ENCODE measurements at regions not wholly inside any gene's neighbourhood (a gene's known extent, or its start where the extent isn't known, plus 50 kb on each side); places are given as distances from the start of the nearest gene placed in this dataset.

DNA sequence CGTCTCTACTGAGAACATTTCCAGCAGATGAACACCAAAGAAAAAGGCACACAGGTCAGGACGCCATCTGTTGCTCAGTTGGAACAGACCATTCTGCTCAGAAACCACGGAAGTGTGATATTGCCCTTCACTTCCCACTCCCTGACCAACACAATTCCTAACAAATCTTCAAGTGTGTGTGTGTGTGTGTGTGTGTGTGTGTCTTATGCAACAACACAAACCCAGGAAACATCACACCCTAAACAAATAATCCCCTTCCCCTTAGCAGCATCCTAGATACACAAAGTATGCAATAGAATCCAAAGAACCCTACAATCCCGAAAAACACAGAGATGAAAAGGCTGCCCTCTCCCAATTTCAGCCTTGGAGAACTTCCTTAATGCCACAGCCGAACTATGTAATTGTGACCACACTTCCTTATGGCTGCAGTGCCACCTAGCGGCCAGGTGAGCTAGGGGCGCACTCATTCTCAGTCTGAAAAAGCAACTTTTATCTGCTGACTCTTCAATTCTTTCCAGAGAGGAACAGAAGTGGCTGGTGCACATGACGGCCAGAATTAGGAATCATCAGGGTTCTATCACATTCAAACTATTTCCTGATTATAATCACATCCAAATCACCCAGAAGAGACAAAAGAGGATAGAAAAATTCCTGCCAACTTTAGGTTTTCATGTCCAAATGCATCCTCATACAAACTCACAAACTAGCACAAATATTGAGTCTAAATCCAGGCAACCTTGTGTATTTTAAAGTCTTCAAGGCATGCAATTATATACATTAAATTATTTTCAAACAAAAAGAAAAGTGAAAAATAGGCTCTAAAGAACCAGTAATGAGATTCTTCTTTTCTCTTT lies 164.9 kb downstream of the DHX15 start:
- in situ Hi-C loops (cut with MboI; ENCODE audit: low sequenced_read_pairs): no loop called here

DNA sequence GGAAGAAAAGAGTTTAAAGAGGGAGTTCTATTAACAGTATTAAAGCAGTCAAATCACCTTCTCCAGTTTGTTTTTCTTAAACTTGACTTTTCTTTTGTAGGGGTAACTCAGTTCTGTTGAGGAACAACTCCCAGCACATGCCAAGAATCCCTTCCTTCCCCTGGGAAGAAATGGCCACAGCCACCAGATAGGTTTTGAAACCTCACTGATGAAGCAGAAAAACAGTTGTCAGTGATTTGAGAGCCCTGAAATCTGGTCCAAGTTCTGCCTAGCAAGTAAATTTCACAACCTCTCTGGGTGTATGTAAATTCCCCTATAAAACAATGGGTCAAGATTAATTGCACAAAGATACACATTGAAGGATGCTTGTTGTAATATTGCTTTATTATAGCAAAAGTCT lies 167.1 kb downstream of the DHX15 start:
- in situ Hi-C loops (cut with MboI; ENCODE audit: low sequenced_read_pairs): no loop called here

DNA sequence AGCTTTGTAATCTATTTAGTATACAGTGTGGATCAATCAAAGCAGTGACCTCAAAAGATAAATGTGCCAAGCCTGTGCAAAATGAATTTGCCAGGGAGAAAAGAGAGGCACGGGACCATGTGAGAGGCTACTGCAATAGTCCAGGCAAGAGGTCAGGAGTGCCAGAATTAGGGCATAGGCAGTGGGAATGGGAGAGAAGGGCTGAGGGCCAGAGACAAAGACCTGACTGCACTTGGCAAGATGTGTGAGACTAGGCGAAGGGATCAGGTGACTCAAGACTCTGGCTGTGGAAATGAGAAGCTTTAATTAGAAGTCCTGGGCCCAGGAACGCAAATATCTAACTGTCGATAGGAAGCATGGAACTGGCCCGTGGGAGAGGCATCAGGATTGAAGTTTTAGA lies 168.1 kb downstream of the DHX15 start:
- in situ Hi-C loops (cut with MboI; ENCODE audit: low sequenced_read_pairs): no loop called here

DNA sequence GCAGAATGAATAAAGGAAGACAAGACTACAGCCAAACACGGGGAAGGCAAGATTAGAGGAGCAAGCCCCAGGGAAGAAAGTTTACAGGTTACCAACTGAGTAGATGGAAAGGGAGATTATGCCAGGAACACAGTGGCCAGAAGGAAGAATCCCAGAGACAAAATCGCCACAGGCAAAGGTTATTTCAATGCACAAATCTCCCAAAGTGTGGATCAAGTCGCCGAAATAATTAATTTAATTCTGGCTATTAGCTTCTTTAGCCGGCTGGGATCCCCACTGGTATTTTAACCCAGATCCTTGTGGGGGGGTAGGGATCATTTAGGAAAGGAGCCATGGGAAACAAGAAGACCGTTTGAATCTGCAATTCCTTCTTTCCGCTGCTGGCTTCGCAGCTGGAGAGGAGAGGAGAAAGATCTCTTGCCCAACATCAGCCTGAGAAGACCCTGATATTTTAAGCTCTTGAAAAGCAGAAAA lies 171.0 kb downstream of the DHX15 start:
- in situ Hi-C loops (cut with MboI; ENCODE audit: low sequenced_read_pairs): no loop called here

DNA sequence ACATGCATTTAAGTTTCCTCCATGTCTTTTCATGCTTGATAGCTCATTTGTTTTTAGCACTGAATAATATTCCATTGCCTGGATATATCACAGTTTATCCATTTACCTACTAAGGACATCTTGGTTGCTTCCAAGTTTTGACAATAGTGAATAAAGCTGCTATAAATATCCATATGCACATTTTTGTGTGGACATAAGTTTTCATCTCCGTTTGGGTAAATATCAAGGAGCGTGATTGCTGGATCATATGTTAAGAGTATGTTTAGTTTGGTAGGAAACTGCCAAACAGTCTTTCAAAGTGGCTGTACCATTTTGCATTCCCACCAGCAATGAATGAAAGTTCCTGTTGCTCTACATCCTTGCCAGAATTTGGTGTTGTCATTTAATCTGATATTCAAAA lies 172.5 kb downstream of the DHX15 start:
- in situ Hi-C loops (cut with MboI; ENCODE audit: low sequenced_read_pairs): no loop called here

DNA sequence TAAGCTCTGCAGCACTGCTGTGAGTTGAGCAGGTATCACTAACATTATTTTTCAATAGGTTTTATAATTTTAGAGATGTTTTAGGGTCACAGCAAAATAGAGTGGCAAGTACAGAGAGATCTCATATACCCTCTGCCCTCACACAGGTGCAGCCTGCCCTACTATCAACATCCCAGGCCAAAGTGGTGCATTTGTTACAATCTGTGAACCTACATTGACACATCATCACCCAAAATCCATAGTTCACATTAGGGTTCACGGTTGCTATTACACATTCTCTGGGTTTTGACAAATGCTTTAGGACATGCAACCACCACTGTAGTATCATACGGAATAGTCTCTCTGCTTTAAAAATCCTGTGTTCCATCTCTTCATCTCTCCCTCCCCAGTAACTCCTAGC lies 173.1 kb downstream of the DHX15 start:
- in situ Hi-C loops (cut with MboI; ENCODE audit: low sequenced_read_pairs): no loop called here

DNA sequence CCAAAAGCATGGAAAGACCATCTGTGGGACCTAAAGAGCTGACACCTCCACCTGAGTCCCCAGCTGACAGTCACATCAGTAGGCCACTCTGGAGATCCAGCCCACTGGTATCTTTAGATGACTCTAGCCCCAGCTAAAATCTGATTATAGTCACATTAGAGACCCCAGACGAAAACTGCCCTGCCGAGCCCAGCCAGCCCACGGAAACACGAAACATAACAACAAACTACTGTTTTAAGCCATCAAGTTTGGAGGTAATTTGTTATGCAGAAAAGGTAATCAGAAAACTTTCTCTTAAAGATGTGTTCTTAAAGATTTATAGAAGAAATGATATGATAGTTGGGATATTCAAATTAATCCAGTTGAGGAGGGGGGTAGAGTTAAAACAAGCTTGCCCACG lies 175.7 kb downstream of the DHX15 start:
- in situ Hi-C loops (cut with MboI; ENCODE audit: low sequenced_read_pairs): no loop called here

DNA sequence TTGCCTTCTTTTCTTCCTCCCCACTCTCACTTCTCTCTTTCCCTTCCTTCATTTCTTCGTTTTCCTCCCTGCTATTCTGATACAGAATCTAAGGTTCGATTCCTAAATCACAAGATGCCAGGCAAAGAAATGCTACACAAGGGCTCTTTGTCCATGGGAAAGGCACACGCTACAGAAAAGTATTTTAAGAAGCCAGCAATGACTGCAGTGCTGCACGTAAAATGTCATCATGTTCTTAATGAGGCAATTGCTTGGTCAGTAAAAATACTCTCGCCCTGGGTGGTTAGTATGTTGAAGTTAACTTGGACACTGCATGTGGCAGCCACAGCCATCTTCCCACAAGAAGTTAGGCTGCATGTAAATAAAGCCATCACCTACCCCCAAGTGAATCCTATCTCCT lies 178.4 kb downstream of the DHX15 start:
- in situ Hi-C loops (cut with MboI; ENCODE audit: low sequenced_read_pairs): no loop called here

DNA sequence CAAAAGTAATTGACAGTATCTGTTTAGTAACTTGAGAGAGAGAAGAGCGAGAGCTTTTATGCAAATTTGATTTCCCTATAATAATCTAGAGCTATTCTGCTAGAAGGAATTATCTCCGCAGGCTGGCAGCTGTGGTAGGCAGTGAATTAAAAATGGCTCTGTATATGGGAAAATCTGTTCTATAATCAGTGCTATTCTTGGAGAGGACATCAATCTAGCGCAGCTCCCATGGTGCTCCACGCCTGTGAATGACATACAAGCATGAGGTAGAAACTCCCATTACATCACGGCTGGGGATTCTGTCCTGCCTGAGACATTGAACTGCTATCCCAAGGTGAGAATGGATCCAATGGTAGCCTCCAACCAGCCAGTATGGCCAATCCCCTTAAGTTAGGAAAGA lies 179.0 kb downstream of the DHX15 start:
- in situ Hi-C loops (cut with MboI; ENCODE audit: low sequenced_read_pairs): no loop called here

DNA sequence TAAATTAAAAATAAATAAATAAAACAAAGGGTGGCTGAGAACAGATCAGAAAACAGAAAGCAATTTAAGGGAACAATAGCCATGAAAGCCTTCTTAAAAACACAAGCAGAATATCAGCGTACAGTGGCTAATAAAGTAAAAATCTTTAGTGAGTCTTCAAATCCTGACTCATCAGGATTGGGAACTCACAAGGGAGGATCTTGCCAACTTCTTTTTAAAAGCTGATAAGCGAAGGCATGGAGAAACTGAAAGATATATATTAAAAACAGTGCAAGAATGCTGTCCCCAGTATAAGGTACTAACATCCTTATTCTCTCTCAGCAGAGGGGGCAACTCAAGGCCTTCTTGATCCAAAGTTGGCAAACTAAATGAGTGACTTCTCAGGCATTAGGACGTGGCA lies 180.1 kb downstream of the DHX15 start:
- in situ Hi-C loops (cut with MboI; ENCODE audit: low sequenced_read_pairs): no loop called here

DNA sequence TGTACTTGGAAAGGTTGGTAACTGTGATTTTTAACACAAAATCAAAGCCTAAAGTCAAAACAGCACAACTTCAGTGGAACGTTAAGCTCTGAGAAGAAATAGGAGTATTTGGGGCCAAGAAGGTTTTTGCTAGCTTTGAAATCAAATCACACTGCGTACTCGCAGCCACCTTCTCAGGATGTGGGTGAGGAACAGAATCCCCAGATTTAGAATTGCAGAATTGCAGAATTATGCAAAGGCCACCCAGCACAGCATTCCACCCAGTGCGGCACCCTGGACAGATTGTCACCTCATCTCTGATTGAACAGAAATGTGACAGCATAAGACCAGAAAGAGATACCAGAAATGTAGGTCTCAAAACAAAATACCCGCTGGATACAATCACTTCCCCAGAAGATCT lies 181.1 kb downstream of the DHX15 start:
- in situ Hi-C loops (cut with MboI; ENCODE audit: low sequenced_read_pairs): no loop called here

DNA sequence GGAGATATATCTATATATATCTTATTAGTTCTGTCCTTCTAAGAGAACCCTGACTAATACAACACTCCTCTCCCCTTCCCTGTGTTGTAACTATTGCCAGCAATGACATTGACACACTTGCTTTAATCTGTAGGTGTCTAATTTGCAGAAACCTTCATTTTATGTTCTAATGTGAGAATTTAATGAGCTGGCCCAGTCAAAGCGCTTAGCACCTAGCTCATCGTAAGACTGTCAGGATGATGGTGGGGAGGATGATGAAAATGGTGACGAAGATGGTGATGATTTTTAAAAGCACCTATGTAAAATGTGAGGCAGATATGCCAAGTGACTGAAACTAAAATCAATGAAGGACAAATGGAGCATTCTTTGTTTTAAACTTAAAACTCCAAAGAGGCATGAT lies 183.8 kb downstream of the DHX15 start:
- in situ Hi-C loops (cut with MboI; ENCODE audit: low sequenced_read_pairs): no loop called here

DNA sequence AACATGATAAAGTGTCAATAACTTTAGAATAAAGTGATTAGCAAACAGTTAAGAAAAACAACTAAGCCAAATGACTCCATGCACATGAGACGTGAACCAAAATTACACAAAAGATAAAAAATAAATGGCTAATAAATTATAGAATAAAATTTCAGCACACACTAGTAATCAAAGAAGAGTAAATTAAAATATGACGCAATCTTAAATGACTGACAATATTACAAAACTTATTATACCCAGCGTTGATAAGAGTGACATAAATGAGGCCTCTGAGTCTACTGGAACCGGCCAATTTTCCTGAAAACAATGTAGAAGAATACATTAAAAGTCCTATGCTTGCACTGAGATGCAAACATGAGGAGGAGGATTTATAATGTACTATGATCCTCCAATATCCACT lies 187.4 kb downstream of the DHX15 start:
- in situ Hi-C loops (cut with MboI; ENCODE audit: low sequenced_read_pairs): no loop called here

DNA sequence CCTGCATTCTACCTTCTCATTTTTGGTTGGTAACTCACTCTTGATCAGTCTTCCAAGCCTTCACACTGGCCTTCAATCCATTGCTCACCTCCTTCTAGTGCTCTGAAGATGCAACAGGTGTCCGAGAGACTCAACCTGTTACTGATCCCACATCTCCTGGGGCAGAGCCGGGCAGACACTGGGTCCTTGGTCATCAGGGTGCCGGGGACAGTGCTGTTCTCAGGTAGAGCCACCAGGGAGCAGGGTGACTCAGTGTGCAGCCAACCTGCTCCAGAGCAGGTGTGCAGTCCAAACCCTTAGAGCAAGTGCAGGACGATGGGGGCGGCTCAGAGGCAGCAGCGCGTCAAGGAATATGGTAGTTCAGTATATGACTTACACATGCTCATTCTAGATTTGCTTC lies 188.4 kb downstream of the DHX15 start:
- in situ Hi-C loops (cut with MboI; ENCODE audit: low sequenced_read_pairs): no loop called here

DNA sequence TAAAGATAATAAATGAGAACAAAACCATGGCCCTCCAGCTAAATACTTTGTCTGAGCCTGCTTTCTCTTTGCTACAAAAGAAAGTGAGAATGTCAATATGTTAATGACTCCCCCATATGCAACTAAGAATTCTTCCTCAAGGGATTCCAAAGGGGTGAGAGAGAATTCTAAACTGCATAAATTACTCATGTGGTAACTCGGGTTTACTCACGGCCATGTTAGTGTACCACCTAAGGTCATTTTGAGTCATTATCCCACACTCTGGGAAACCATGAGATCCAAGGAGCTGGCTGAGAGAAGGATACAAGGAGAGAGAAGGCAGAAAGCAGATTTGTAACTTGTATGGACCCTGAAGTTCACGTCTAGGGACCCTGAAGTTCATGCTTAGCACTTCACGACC lies 190.3 kb downstream of the DHX15 start:
- in situ Hi-C loops (cut with MboI; ENCODE audit: low sequenced_read_pairs): no loop called here

DNA sequence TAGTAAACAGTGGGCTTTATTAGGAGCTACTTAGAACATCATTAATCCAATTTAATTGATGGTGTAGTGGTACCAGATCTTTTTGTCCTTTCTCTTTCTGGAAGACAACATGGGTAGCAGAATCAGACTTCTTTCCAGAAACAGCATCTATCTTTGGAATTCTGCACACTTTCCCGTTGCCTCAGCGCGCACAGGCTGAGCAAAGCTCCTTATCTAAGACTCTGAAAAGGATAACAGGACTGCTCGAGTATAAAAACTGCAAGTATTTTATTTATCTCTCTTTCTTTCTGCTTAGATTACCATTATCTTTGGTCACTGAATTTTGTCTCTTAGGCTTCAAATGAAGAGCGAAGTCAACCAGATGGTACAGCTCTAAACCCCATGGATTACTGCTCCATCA lies 191.7 kb downstream of the DHX15 start:
- in situ Hi-C loops (cut with MboI; ENCODE audit: low sequenced_read_pairs): no loop called here

DNA sequence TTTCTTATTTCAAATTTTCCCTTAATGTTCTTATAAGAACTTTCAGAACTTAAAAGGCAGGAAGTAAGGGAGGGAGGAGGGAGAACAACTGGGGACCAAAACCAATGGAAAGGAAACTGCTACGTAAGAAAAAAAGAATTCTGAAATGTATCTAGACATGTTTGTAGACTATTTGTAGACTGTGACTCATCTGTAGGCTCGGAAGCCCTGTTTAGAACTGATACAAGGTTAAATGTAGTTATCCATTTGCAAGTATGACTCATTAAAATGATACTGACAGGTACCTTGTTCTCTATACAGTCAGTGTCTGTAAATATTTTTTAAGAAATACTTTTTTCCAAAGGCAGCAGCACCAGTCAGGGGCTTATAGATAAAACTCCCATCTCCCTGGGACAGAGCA lies 202.0 kb downstream of the DHX15 start:
- in situ Hi-C loops (cut with MboI; ENCODE audit: low sequenced_read_pairs): no loop called here

DNA sequence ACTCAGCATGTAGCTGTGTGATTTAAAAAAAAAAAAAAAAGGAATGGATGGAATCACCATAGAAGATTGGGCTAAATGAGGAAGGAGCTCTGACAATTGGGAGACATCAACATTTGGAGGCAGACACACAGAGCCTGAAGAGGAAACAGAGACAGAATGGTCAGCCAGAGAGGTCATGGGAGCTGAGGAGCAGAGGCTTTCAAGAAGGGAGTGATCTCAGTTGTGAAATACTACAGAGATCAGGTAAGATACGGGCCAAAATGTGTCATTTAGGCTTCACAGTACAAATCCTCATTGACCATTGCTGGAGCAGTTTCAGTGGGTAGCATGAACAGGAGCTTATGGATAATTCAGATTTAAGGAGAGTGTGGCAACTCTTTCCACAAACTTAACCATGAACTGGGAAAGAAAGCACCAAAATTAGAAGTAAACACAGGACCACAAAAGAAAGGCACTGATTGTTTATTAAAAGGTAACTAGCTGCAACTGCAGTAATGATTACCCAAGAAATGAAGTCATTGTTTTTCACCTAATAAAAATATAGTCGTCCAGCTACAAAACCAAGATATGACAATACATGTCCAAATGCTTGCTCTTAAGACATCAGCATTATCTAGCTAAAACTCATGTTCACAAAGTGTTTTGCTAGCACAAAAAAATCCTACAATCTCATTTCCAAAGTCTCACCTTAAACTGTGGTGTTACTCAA lies 203.2 kb downstream of the DHX15 start:
- in situ Hi-C loops (cut with MboI; ENCODE audit: low sequenced_read_pairs): no loop called here

DNA sequence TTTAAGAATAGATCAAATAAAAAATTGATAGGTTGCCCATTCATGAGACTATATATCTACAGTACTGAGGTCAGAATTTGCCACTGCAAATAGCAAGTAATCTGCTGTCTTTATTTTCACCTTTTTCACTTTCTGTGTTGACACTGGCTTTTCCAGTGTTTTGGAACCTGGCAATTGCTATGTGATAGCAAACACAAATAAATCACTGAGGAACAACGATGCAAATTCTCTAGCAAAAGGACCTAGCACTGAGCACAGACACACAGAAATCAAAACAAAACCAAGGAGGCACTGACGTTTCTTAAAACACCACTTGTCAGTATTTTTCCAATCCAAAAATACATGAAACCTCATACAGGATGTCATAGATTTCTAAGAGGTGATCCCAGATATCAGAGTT lies 210.7 kb downstream of the DHX15 start:
- in situ Hi-C loops (cut with MboI; ENCODE audit: low sequenced_read_pairs): no loop called here

DNA sequence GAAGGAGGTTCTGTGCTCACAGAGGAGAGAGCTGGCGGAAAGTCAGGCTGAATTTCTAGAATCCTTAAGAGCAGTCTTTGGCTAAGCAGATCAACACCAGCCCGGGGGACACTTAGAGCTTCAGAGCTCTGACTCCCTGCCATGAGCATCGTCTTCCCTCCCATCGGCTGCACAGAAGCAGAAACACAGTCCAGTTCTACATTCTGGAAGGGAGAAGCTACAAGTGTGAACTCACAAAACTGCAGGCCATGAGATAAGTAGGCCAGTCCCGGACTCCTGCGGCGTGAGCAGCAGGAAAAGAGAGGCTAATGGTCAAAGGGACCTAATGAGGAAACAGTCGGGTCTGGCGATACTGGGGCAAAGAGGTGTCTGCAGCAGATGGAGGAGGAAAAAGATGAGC lies 211.5 kb downstream of the DHX15 start:
- in situ Hi-C loops (cut with MboI; ENCODE audit: low sequenced_read_pairs): no loop called here

DNA sequence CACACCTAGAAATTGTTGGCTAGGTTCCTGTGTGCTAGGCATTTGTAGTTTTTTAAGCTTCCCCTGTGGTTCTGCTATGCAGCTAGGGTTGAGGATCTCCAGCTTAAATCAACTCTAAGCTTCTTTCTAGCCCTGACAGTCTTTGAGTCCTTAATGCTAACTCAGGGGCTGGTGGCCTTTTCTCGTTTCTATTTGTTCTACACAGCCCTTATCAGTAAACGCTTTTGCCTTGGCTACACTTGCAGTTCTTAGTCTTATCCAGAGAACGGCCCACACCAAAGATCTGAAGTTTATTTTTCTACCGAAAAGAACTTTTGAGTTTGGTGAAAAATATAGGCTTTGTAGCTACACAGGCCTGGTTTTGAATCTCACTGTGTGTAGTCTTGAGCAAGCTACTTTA lies 212.0 kb downstream of the DHX15 start:
- in situ Hi-C loops (cut with MboI; ENCODE audit: low sequenced_read_pairs): no loop called here

DNA sequence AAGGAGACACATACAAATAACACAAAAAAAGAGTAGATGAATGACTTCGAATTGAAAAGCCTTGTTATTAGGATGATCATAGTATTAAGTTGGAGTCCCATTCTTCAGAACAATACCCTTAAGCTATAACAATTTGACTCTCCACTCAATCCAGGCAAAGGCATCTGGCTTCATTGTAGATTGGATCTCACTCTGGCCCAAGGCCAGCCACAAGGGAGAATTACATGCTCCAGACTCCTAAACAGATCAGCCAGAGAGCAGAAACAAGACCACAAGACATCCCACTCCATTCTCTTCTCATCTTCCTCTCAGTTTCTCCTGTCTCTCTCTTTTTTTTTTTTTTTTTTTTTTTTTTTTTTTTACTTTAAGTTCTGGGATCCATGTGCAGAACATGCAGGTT lies 213.9 kb downstream of the DHX15 start:
- in situ Hi-C loops (cut with MboI; ENCODE audit: low sequenced_read_pairs): no loop called here

All from HL-60/S4 treated with retinoic acid at 250 ng/mL for 4 days and 3 days (cell line).